Activated T-cell treated with anti-CD3 and anti-CD28 coated beads, Interleukin-2, amount 50 U/mL, for 72 hours (primary cell): ENCODE measurements at regions not wholly inside any gene's neighbourhood (a gene's known extent, or its start where the extent isn't known, plus 50 kb on each side); places are given as distances from the start of the nearest gene placed in this dataset.
"Not testable (repeated sequence)": the region's sequence is repeated elsewhere in the genome, so short reads cannot be mapped to it uniquely, and the experiment has no call there.

Experiments used
- ATAC-seq, 2 donors: fragments of 150-1000 bp; cut with Tn5 transposase; replicated peaks in 1 of 2; 2 replicates each; pipeline ENCODE4 v1.10.0; 2021; ENCODE audit warnings: moderate library complexity in 2 of 2, mild to moderate bottlenecking in 1 of 2
- DNase-seq, 2 donors: peaks; one replicate each; pipeline ENCODE4 v3.0.0; 2021 to 2022; ENCODE audit warnings: mixed read lengths in 1 of 2
- H3K27ac Mint-ChIP-seq: one replicate; pipeline ENCODE4 v1.8.0; 2022; ENCODE audit warnings: mild to moderate bottlenecking, moderate library complexity, mixed read lengths
- H3K27me3 Mint-ChIP-seq: one replicate; pipeline ENCODE4 v1.8.0; 2022; ENCODE audit warnings: low read depth, mixed read lengths
- H3K36me3 Mint-ChIP-seq, 2 donors: one replicate each; pipeline ENCODE4 v1.8.0; 2022; ENCODE audit warnings: mixed read lengths in 2 of 2, mild to moderate bottlenecking in 1 of 2; ENCODE audit not compliant: insufficient read depth in 2 of 2
- H3K4me1 Mint-ChIP-seq: one replicate; pipeline ENCODE4 v1.8.0; 2022; ENCODE audit warnings: low read depth, mixed read lengths
- H3K4me3 Mint-ChIP-seq, 2 donors: one replicate each; pipeline ENCODE4 v1.8.0; 2022; ENCODE audit warnings: mild to moderate bottlenecking in 2 of 2, mixed read lengths in 2 of 2, moderate library complexity in 2 of 2
- H3K9me3 Mint-ChIP-seq, 2 donors: one replicate each; pipeline ENCODE4 v1.8.0; 2022; ENCODE audit warnings: mixed read lengths in 2 of 2

DNA sequence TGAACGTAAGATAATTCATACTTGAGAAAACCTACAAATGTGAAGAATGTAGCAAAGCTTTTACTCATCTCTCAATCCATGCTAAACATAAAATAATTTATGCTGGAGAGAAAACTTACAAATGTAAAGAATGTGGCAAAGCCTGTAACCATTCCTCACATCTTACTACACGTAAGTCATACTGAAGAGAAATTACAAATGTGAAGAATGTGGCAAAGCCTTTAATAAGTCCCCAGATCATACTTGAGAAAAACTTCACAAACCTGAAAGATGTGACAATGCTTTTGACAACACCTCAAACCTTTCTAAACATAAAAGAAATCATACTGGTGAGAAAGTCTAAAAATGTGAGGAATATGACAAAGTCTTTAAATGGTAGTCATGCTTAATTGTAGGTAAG, 89.4 kb downstream of the ZNF675 start:
- H3K4me1 Mint-ChIP-seq, result no peaks in the 10 kb centered on the region
- peaks cover 8 to 12% of the 10 kb centered on the region in 2 donors for H3K9me3 Mint-ChIP-seq
- H3K36me3 Mint-ChIP-seq, result peaks cover 0 to 4% of the 10 kb centered on the region in 2 donors
- no peak for ATAC-seq
- no peaks in the 10 kb centered on the region for H3K27me3 Mint-ChIP-seq
- H3K4me3 Mint-ChIP-seq, result no peak overlapping the region
- no peak overlapping the region for H3K27ac Mint-ChIP-seq
- no peak for DNase-seq

DNA sequence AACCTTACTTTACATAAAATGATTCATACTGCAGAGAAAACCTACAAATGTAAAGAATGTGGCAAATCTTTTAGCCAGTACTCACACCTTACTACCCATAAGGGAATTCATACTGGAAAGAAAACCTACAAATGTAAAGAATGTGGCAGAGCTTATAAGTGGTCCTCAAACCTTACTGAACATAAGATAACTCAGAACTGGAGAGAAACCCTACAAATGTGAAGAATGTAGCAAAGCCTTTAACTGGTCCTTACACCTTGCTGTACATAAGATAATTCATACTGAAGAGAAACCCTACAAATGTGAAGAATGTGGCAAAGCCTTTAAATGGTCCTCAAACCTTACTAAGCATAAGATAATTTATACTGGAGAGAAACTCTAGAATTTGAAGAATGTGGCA, 90.1 kb downstream of the ZNF675 start:
- Mint-ChIP-seq H3K27ac (no peak overlapping the region), H3K4me3 (no peak overlapping the region), H3K27me3 (no peaks in the 10 kb centered on the region), H3K9me3 (peaks cover 10 to 12% of the 10 kb centered on the region in 2 donors), H3K36me3 (peaks cover 0 to 5% of the 10 kb centered on the region in 2 donors), H3K4me1 (no peaks in the 10 kb centered on the region)
- no peak for DNase-seq
- no peak for ATAC-seq

DNA sequence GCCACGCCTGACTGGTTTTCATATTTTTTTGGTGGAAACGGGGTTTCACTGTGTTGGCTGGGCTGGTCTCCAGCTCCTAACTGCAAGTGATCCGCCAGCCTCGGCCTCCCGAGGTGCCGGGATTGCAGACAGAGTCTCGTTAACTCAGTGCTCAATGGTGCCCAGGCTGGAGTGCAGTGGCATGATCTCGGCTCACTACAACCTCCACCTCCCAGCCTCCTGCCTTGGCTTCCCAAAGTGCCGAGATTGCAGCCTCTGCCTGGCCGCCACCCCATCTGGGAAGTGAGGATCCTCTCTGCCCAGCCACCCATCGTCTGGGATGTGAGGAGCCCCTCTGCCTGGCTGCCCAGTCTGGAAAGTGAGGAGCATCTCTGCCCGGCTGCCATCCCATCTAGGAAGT, 92.7 kb downstream of the ZNF675 start:
- peaks cover 13 to 15% of the 10 kb centered on the region in 2 donors for H3K9me3 Mint-ChIP-seq
- not testable (repeated sequence) for H3K4me1 Mint-ChIP-seq, ATAC-seq, DNase-seq, H3K27me3 Mint-ChIP-seq, H3K36me3 Mint-ChIP-seq, H3K27ac Mint-ChIP-seq, H3K4me3 Mint-ChIP-seq

DNA sequence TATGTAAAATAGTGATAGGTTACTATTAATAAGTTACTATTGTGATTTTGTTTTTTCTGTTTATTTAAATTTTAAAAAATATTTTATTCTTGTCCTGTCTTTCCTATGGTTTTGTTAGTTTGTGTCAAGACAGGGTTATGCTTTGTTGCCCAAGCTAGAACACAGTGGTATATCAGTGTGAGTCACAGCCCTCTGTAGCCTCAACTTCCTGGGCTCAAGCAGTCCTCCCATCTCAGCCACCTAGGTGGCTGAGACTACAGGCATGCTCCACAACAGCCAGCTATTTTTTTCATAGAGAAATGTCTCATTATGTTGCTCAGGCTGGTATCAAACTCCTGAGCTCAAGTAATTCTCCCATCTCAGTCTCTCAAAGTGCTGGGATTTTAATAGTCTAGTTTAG, 99.5 kb downstream of the ZNF675 start:
- no peaks in the 10 kb centered on the region for H3K27me3 Mint-ChIP-seq
- no peak overlapping the region for H3K4me3 Mint-ChIP-seq
- H3K27ac Mint-ChIP-seq, result no peak overlapping the region
- DNase-seq (no peak), ATAC-seq (no peak)
- H3K36me3 Mint-ChIP-seq, result peaks cover 4 to 21% of the 10 kb centered on the region in 2 donors
- no peaks in the 10 kb centered on the region for H3K4me1 Mint-ChIP-seq
- peaks cover 9 to 14% of the 10 kb centered on the region in 2 donors for H3K9me3 Mint-ChIP-seq

DNA sequence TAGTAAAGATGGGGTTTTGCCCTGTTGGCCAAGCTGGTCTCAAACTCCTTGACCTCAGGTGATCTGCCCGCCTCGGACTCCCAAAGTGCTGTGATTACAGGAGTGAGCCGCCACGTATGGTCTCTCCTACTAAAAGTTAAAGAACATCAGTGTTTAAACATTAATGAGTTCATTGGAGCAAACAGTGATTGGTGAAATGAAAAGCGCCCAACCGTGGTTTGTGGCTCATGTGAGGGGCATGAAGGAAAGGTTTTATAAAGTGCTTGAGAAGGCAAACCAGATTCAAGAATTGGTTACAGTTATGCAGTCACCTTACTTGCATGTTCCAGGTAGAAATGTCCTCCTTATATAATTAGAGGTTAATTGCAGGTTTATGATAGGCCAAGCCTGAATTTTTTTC, 109.5 kb downstream of the ZNF675 start:
- no peak for ATAC-seq
- Mint-ChIP-seq H3K27me3 (no peaks in the 10 kb centered on the region), H3K4me1 (no peaks in the 10 kb centered on the region), H3K27ac (no peak overlapping the region), H3K9me3 (peaks cover 7 to 8% of the 10 kb centered on the region in 2 donors), H3K4me3 (no peak overlapping the region), H3K36me3 (peaks cover 4% of the 10 kb centered on the region in 2 donors)
- DNase-seq, result no peak

DNA sequence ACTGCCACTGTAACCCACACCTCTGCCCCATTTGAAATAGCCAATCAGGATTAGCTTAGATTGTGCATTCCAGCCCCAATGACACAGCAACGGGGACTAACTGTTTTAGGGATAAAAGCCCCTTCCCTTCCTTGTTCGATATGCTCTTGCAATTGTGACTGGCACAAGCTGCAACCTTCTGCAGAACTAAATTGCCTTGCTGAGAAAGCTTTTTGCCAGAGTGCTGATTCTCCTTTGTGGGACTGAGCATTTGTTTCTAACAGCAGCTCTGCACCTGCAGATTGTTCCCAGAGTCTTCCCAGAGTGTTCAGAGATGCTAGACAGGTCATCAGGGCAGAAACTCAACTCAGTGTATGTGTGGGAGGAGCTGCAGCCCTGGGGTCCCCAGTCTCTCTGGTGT, 115.8 kb downstream of the ZNF675 start:
- H3K27ac Mint-ChIP-seq, result no peak overlapping the region
- H3K4me3 Mint-ChIP-seq, result no peak overlapping the region

DNA sequence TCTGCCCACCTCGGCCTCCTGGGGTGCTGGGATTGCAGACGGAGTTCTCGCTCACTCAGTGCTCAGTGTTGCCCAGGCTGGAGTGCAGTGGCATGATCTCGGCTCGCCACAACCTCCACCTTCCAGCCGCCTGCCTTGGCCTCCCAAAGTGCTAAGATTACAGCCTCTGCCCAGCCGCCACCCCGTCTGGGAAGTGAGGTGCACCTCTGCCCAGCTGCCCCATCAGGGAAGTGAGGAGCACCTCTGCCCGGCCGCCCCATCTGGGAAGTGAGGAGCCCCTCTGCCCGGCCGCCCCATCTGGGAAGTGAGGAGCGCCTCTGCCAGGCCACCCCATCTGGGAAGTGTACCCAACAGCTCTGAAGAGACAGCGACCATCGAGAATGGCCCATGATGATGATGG, 118.9 kb downstream of the ZNF675 start:
- DNase-seq, H3K4me3 Mint-ChIP-seq, H3K27me3 Mint-ChIP-seq, H3K27ac Mint-ChIP-seq, H3K4me1 Mint-ChIP-seq, ATAC-seq: not testable (repeated sequence)
- Mint-ChIP-seq H3K9me3 (peaks cover 22 to 38% of the 10 kb centered on the region in 2 donors), H3K36me3 (peaks cover 19 to 25% of the 10 kb centered on the region in 2 donors)

More for the DNA sequence above, 115.8 kb downstream of the ZNF675 start:
- Mint-ChIP-seq H3K27me3 (no peaks in the 10 kb centered on the region), H3K9me3 (peaks cover 19 to 31% of the 10 kb centered on the region in 2 donors), H3K36me3 (peaks cover 18 to 23% of the 10 kb centered on the region in 2 donors), H3K4me1 (no peaks in the 10 kb centered on the region)
- ATAC-seq (no peak), DNase-seq (no peak)

DNA sequence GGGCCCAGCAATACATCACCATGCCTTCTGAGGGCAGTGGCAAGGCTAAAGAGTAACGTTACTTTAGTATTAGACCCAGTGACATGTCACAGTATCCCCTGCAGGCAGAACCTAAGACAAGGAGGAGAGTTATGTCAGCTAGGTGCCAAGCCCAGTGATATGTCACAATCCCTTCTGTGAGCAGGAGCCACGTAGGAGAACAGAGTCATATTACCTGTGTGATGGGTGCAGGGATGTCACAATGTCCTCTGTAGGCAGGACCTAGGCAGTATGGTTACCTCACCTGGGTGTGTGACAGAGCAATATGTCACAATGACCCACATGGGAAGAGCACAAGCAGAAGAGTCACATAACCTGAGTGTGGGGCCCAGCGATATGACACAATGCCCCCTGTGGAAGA, 121.8 kb downstream of the ZNF675 start:
- no peak for ATAC-seq
- Mint-ChIP-seq H3K36me3 (peaks cover 12% of the 10 kb centered on the region in 2 donors), H3K27me3 (no peaks in the 10 kb centered on the region), H3K27ac (no peak overlapping the region), H3K9me3 (peaks cover 13 to 27% of the 10 kb centered on the region in 2 donors), H3K4me1 (no peaks in the 10 kb centered on the region), H3K4me3 (no peak overlapping the region)
- DNase-seq, result no peak

DNA sequence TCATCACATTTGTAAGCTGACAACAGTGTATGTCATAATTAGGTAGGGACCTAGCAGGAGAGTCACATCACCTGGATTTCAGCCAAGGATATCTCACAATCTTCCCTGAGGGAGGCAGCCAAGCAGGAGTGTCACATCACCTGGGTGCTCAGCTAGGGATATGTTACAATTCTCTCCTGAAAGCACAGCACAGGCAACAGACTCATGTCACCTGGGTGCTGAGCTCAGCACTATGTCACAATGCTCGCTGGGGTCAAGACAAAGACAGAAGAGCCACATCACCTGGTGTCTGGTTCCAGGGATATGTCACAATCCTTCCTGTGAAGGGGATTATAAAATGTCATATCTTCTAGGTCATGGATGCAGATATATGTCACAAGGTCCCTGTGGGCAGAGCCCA, 123.7 kb downstream of the ZNF675 start:
- Mint-ChIP-seq H3K36me3 (peaks cover 9 to 11% of the 10 kb centered on the region in 2 donors), H3K9me3 (peaks cover 22 to 25% of the 10 kb centered on the region in 2 donors)

DNA sequence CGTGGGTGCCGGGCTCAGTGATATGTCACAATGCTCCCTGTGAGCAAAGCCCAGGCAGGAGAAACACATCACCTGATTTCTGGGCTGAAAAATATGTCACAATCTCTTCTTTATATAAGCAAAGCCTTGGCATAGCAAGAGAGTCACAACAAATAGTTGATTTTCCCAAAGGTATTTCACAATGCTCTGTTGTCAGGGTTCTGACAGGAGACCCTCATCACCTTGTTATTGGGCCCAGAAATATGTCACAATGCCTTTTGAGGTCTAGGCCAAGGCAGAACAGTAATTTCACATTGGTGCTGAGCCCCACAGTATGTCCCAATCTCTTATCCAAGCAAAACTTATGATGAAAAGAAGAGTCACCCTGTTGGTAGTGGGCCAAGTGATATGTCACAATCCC, 125.7 kb downstream of the ZNF675 start:
- Mint-ChIP-seq H3K27ac (no peak overlapping the region), H3K36me3 (peaks cover 7 to 15% of the 10 kb centered on the region in 2 donors), H3K9me3 (peaks cover 20 to 27% of the 10 kb centered on the region in 2 donors), H3K27me3 (no peaks in the 10 kb centered on the region), H3K4me3 (no peak overlapping the region), H3K4me1 (no peaks in the 10 kb centered on the region)
- ATAC-seq (no peak), DNase-seq (no peak)

More for the DNA sequence above, 123.7 kb downstream of the ZNF675 start:
- no peak overlapping the region for H3K27ac Mint-ChIP-seq
- H3K4me1 Mint-ChIP-seq, result no peaks in the 10 kb centered on the region
- no peaks in the 10 kb centered on the region for H3K27me3 Mint-ChIP-seq
- DNase-seq (no peak), ATAC-seq (no peak)
- H3K4me3 Mint-ChIP-seq, result no peak overlapping the region

DNA sequence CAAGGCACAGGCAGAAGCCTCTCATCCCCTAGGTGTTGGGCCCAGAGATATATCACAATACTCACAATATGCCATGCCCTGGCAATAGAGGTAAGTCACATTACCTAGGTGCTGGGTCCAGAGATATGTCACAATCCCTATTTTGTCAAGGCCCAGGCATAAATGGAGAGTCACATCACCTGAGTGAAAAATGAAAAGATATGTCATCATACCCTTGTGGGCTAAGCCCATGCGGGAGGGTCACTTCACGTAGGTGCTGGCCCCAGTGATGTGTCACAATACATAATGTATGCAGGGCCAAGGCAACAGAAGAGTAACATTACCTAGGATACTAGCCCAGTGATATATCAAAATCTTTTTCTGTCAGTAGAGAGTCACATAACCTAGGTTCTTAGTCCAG, 127.0 kb downstream of the ZNF675 start:
- no peak for DNase-seq
- H3K36me3 Mint-ChIP-seq, result peaks cover 3 to 17% of the 10 kb centered on the region in 2 donors
- no peaks in the 10 kb centered on the region for H3K27me3 Mint-ChIP-seq
- peaks cover 20 to 26% of the 10 kb centered on the region in 2 donors for H3K9me3 Mint-ChIP-seq
- ATAC-seq, result no peak
- no peak overlapping the region for H3K27ac Mint-ChIP-seq
- no peaks in the 10 kb centered on the region for H3K4me1 Mint-ChIP-seq
- no peak overlapping the region for H3K4me3 Mint-ChIP-seq

DNA sequence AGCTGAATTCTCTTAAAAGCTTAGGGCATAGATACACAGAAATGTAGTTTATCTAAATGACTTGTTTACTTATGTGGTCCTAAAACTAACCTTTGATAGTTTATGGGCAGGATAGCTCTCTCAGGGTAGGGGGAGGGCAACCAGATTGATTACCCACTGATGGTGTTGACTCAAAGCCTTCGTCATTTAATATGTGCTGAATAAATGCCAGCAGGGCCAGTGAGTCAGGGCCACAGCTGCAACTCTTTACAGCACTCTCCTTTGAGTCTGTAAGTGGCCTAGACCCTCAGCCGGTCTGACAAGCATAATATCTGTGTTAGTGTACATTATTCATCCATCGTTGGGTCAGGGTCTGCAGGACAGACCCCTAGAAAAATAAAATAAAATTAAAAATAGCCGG, 128.5 kb downstream of the ZNF675 start:
- Mint-ChIP-seq H3K36me3 (peaks cover 3 to 11% of the 10 kb centered on the region in 2 donors), H3K4me1 (no peaks in the 10 kb centered on the region), H3K9me3 (peaks cover 17% of the 10 kb centered on the region in 2 donors), H3K4me3 (no peak overlapping the region), H3K27me3 (no peaks in the 10 kb centered on the region), H3K27ac (no peak overlapping the region)
- no peak for DNase-seq
- no peak for ATAC-seq

DNA sequence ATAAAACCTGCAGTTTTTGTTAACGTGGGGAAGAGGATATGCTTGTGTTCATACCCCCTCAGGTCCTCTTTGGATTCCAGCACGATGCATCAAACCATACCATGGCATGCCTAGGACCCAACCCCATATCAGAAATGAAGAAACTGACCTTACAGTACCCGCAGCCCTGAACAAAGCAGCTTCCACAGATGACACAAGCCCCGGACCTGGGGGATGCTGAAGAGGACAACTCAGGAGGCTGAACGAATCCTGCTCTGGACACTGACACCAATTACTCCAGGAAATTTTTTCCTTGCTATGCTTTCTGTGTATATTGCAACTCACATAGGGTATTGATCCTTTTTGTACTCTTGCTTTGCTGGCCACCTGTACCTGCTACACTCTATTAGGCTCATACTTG, 129.6 kb downstream of the ZNF675 start:
- no peak overlapping the region for H3K27ac Mint-ChIP-seq
- H3K4me1 Mint-ChIP-seq, result no peaks in the 10 kb centered on the region
- H3K36me3 Mint-ChIP-seq, result peaks cover 3 to 11% of the 10 kb centered on the region in 2 donors
- H3K4me3 Mint-ChIP-seq, result no peak overlapping the region
- no peaks in the 10 kb centered on the region for H3K27me3 Mint-ChIP-seq
- peaks cover 14 to 16% of the 10 kb centered on the region in 2 donors for H3K9me3 Mint-ChIP-seq
- DNase-seq (no peak), ATAC-seq (no peak)

DNA sequence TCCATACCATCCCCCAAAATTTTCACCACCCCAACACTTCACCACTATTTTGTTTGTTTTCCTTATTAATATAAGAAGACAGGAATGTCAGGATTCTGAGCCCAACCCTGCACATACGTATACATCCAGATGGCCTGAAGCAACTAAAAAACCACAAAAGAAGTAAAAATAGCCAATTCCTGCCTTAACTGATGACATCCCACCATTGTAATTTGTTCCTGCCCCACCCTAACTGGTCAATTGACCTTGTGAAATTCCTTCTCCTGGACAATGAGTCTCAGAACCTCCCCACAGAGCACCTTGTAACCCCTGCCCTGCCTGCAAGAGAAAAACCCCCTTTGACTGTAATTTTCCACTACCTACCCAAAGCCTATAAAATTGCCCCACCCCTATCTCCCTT, 132.5 kb downstream of the ZNF675 start:
- H3K27me3 Mint-ChIP-seq, result no peaks in the 10 kb centered on the region

More for the DNA sequence above, 132.5 kb downstream of the ZNF675 start:
- Mint-ChIP-seq H3K27ac (no peak overlapping the region), H3K4me1 (no peaks in the 10 kb centered on the region), H3K9me3 (peaks cover 23 to 24% of the 10 kb centered on the region in 2 donors), H3K4me3 (no peak overlapping the region), H3K36me3 (peaks cover 3 to 15% of the 10 kb centered on the region in 2 donors)
- no peak for DNase-seq
- ATAC-seq, result no peak
